Esophagus muscularis mucosa (tissue), 4 donors: ENCODE measurements at regions not wholly inside any gene's neighbourhood (a gene's known extent, or its start where the extent isn't known, plus 50 kb on each side); places are given as distances from the start of the nearest gene placed in this dataset.

Experiments
- DNase-seq: peaks from one replicate; pipeline ENCODE4 v3.0.0-alpha.2; 2017; ENCODE audit errors: extremely low spot score
- H3K27ac ChIP-seq, 4 donors: fragments of 200-600 bp; sonication (generic); replicated peaks in 1 of 4; 1 replicate in 3 of 4; 2 replicates in 1 of 4; pipeline ENCODE4 v1.5.1; 2016 to 2019; ENCODE audit warnings: mild to moderate bottlenecking in 1 of 4
- H3K27me3 ChIP-seq, 4 donors: fragments of 200-600 bp; sonication (generic); one replicate each; pipeline versions ENCODE4 v1.5.1 to v1.6.0; 2016 to 2019
- H3K36me3 ChIP-seq, 4 donors: fragments of 200-600 bp; sonication (generic); one replicate each; pipeline ENCODE4 v1.5.1; 2016 to 2019
- H3K4me1 ChIP-seq, 4 donors: fragments of 200-600 bp; sonication (generic); one replicate each; pipeline ENCODE4 v1.5.1; 2016 to 2019
- H3K4me3 ChIP-seq, 4 donors: fragments of 200-600 bp; sonication (generic); 1 replicate in 2 of 4; 2 replicates in 2 of 4; pipeline ENCODE4 v1.5.1; 2016 to 2019; ENCODE audit warnings: mild to moderate bottlenecking in 4 of 4, moderate library complexity in 1 of 4
- H3K9me3 ChIP-seq, 4 donors: fragments of 200-600 bp; sonication (generic); 1 replicate in 3 of 4; 2 replicates in 1 of 4; pipeline ENCODE4 v1.5.1; 2016 to 2019
- EP300 ChIP-seq: sonication (generic); formaldehyde crosslinking; IDR thresholded peaks from one replicate; pipeline ENCODE4 v1.6.1; 2017; ENCODE audit warnings: antibody characterized with exemption
- POLR2A ChIP-seq: fragments of 450-650 bp; IDR thresholded peaks from one replicate; pipeline ENCODE4 v1.6.1; 2017; ENCODE audit warnings: antibody characterized with exemption, moderate library complexity, mild to moderate bottlenecking, low read depth
- POLR2AphosphoS5 ChIP-seq, 2 donors: sonication (generic); formaldehyde crosslinking; IDR thresholded peaks; one replicate each; pipeline ENCODE4 v1.6.1; 2017; ENCODE audit warnings: antibody characterized with exemption in 2 of 2
- WGBS: methylation state at CpG from one replicate; pipeline ENCODE4 v1.1.5; 2018; 5-methylcytosine and 5-hydroxymethylcytosine counted together
- intact Hi-C: fragments of 100-400 bp; cut with DNase I; formaldehyde crosslinking; loops from one replicate; pipeline ENCODE4 v1.15.1; 2023
- TF ChIP-seq, protein P1 (sequence below), 3 experiments: fragments of 200-600 bp in 2 of 3; fragments of 450-650 bp in 1 of 3; sonication (generic) in 2 of 3; IDR thresholded peaks; one replicate each; pipeline ENCODE4 v1.5.1; 2017 to 2019; ENCODE audit warnings: antibody characterized with exemption in 3 of 3, mild to moderate bottlenecking in 2 of 3, moderate library complexity in 1 of 3

DNA sequence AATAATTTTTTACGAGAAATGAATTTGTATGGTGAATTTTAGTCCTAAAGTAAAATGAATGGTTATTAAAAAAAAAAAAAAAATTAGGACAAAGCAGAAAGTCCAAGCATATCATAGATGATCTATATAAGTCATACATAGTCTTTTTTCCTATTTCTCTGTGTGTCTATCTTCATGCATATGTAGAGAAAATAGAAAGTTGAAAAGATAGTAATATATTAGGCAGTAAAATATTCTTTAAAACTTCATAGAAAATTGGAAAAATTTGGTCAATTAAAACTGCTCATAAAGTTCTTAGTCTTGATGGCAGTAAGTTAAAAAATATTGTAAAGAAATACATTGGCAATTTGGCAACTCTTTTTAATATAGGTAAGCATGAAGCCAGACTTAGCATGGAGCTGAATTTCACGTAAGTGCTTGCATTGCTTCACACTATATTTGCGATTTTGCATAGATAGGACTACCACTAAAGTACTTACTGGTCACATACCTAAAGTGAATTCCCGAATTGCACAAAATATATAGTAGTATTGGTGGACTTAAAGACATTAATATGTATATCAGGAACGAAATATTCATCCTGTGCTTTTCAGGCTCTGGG lies 303.8 kb downstream of the IPO8 start:
- 82% methylated on average over 5 of the region's 5 CpGs for WGBS
- no peaks in the 10 kb centered on the region for H3K36me3 ChIP-seq

DNA sequence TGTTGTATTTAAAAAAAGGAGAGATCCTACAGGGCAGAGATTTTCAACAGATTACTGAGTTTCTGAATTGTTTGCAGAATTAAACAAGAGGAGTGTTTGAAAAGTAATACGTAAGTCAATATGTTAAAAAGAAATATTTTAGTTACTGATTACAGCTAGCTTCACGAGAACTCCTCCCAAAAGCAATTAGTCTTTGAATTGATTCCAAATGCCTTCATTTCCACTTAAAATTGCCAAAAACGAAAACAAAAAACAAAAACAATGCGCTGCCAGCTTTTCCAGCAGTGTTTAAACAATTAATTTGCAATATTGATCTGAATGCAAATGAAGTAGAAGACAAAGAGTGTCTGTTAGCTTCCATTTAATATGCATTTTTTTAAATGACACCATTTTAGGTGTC lies 310.0 kb downstream of the IPO8 start:
- DNase-seq: no peak
- intact Hi-C loops: no loop called here
- no peak for TF ChIP-seq POLR2A
- H3K36me3 ChIP-seq: no peaks in the 10 kb centered on the region
- WGBS: 77% methylated on average over 4 of the region's 4 CpGs
- H3K27ac ChIP-seq: no peak overlapping the region
- no peaks in the 10 kb centered on the region for H3K9me3 ChIP-seq
- H3K4me1 ChIP-seq: no peaks in the 10 kb centered on the region
- no peak overlapping the region for H3K4me3 ChIP-seq
- no peaks in the 10 kb centered on the region for H3K27me3 ChIP-seq

More for the DNA sequence above, 303.8 kb downstream of the IPO8 start:
- no peak for DNase-seq
- intact Hi-C loops: no loop called here
- Histone ChIP-seq H3K4me3 (no peak overlapping the region), H3K9me3 (no peaks in the 10 kb centered on the region), H3K4me1 (no peaks in the 10 kb centered on the region), H3K27ac (no peak overlapping the region), H3K27me3 (no peaks in the 10 kb centered on the region)
- TF ChIP-seq POLR2A (no peak), EP300 (no peak), POLR2AphosphoS5 (IDR thresholded peaks at IDR 0.05) (no peak)
- TF ChIP-seq, protein P1, sequence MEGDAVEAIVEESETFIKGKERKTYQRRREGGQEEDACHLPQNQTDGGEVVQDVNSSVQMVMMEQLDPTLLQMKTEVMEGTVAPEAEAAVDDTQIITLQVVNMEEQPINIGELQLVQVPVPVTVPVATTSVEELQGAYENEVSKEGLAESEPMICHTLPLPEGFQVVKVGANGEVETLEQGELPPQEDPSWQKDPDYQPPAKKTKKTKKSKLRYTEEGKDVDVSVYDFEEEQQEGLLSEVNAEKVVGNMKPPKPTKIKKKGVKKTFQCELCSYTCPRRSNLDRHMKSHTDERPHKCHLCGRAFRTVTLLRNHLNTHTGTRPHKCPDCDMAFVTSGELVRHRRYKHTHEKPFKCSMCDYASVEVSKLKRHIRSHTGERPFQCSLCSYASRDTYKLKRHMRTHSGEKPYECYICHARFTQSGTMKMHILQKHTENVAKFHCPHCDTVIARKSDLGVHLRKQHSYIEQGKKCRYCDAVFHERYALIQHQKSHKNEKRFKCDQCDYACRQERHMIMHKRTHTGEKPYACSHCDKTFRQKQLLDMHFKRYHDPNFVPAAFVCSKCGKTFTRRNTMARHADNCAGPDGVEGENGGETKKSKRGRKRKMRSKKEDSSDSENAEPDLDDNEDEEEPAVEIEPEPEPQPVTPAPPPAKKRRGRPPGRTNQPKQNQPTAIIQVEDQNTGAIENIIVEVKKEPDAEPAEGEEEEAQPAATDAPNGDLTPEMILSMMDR (IDR thresholded peaks at IDR 0.05): no peak

DNA sequence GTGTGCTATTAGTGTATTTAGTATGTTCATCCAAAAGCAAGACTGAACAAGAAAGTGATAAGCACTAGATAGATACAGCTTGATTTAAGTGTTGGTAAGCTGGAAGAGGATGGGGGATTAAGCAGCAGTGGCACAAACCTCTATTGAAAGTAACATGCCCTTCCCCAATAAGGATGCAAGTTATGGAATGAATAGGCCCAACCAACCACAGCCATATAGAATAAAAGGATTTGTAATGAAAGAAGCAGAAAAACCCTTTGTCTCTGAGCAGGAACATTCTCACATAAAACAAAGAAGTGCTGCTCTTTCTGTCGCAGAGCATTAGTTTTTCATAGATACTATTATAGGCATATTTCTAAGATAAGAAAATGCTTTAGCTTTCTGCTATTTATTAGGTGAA lies 310.7 kb downstream of the IPO8 start:
- no peaks in the 10 kb centered on the region for H3K4me1 ChIP-seq
- H3K4me3 ChIP-seq: no peak overlapping the region
- no peak overlapping the region for H3K27ac ChIP-seq
- WGBS: 85% methylated on average over 1 of the region's 1 CpG
- no peaks in the 10 kb centered on the region for H3K9me3 ChIP-seq
- DNase-seq: no peak
- intact Hi-C loops: no loop called here
- H3K27me3 ChIP-seq: no peaks in the 10 kb centered on the region
- no peak for TF ChIP-seq EP300
- TF ChIP-seq POLR2AphosphoS5 (IDR thresholded peaks at IDR 0.05): no peak
- H3K36me3 ChIP-seq: no peaks in the 10 kb centered on the region

DNA sequence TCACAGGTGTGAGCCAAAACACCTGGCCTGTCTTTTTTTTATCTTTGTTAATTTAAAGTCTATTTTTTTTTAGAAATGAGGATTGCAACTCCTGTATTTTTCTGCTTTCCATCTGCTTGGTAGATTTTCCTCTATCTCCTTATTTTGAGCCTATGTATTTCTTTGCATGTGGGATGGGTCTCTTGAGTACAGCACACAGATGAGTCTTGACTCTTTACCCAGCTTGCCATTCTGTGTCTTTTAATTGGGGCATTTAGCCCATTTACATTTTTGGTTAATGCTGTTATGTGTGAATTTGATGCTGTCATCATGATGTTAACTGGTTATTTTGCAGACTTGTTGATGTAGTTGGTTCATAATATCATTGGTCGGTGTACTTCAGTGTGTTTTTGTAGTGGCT lies 317.4 kb downstream of the IPO8 start:
- no peak overlapping the region for H3K27ac ChIP-seq
- TF ChIP-seq EP300 (no peak), POLR2AphosphoS5 (IDR thresholded peaks at IDR 0.05) (no peak), POLR2A (no peak)
- TF ChIP-seq, protein P1 (IDR thresholded peaks at IDR 0.05): no peak
- WGBS: 96% methylated on average over 1 of the region's 1 CpG
- H3K9me3 ChIP-seq: peaks cover 0 to 6% (median 0%) of the 10 kb centered on the region in 4 donors
- no peaks in the 10 kb centered on the region for H3K4me1 ChIP-seq
- DNase-seq: no peak
- H3K4me3 ChIP-seq: no peak overlapping the region
- H3K27me3 ChIP-seq: no peaks in the 10 kb centered on the region
- no peaks in the 10 kb centered on the region for H3K36me3 ChIP-seq
- intact Hi-C loops: no loop called here

DNA sequence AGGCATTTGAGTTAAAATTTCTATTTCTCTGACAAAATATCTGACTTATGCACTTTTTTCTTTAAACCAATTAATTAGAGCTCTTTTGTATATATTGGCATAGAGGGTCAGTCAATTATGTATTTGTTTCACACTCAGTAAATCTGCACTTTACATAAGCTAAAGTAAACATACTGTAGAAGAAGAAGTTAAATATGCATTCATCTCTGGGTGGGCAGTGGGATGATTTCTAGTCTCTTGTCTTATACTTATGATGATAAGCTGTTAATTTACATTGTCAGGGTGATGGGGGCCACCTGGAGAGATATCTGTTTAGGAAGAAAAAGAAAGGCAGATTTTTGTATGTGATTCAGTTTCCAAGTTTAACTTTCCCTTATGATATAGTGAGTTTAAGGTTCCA lies 330.8 kb downstream of the IPO8 start:
- intact Hi-C loops: no loop called here
- no peak for DNase-seq
- no peak overlapping the region for H3K27ac ChIP-seq
- no peaks in the 10 kb centered on the region for H3K4me1 ChIP-seq
- TF ChIP-seq POLR2A (no peak), EP300 (no peak), POLR2AphosphoS5 (IDR thresholded peaks at IDR 0.05) (no peak)
- TF ChIP-seq, protein P1 (IDR thresholded peaks at IDR 0.05): no peak
- H3K36me3 ChIP-seq: no peaks in the 10 kb centered on the region
- H3K9me3 ChIP-seq: no peaks in the 10 kb centered on the region
- no peak overlapping the region for H3K4me3 ChIP-seq
- H3K27me3 ChIP-seq: no peaks in the 10 kb centered on the region

DNA sequence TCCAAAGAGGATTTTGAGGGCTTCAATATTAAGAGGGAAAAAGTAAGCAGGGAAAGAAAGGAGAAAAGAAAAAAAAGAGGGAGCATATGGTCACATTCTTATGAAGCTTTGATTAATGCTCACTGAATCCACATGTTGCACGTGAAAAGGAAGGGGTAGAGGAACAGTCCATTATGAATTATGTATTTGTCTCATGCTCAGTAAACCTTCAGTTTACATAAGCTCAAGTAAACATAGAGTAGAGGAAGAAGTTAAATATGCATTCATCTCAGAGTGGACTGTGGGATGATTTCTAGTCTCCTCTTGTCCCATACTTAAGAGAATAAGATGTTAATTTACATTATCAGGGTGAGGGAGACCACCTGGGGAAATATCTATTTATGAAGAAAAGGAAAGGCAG lies 334.5 kb downstream of the IPO8 start:
- Histone ChIP-seq H3K27me3 (no peaks in the 10 kb centered on the region), H3K36me3 (no peaks in the 10 kb centered on the region), H3K9me3 (no peaks in the 10 kb centered on the region), H3K4me1 (peaks cover 0 to 8% (median 5%) of the 10 kb centered on the region in 4 donors), H3K27ac (no peak overlapping the region), H3K4me3 (no peak overlapping the region)
- TF ChIP-seq EP300: no peak
- TF ChIP-seq, protein P1 (IDR thresholded peaks at IDR 0.05): no peak
- TF ChIP-seq POLR2A: no peak
- no peak for TF ChIP-seq POLR2AphosphoS5 (IDR thresholded peaks at IDR 0.05)
- DNase-seq: no peak
- intact Hi-C loops: no loop called here
- 39% methylated on average over 1 of the region's 1 CpG for WGBS
